ENCODE measurements at regions not wholly inside any gene's neighbourhood (a gene's known extent, or its start where the extent isn't known, plus 50 kb on each side); places are given as distances from the start of the nearest gene placed in this dataset.

GRCh38 chr13:90533866-90534265 is 813.6 kb upstream of the MIR17HG start:
- DNase-seq (ENCODE audit: low spot score) (no peak), ATAC-seq (no peak)
- Histone ChIP-seq H3K4me3 (no peak overlapping the region), H3K36me3 (ENCODE audit: insufficient read depth) (no peaks in the 10 kb centered on the region), H3K27me3 (ENCODE audit: insufficient read depth) (no peaks in the 10 kb centered on the region), H3K27ac (ENCODE audit: low read depth) (no peak overlapping the region), H3F3A (replicated peaks; ENCODE audit: low read depth) (no peaks in the 10 kb centered on the region), H2AFZ (no peak overlapping the region), H3K9me2 (ENCODE audit: insufficient read depth) (no peaks in the 10 kb centered on the region), H3K4me2 (no peak overlapping the region), H3K79me2 (replicated peaks; ENCODE audit: insufficient read depth) (no peaks in the 10 kb centered on the region), H4K20me1 (replicated peaks; ENCODE audit: insufficient read depth) (no peaks in the 10 kb centered on the region), H3K4me1 (ENCODE audit: insufficient read depth) (no peaks in the 10 kb centered on the region)
- Mint-ChIP-seq H3K27me3 (ENCODE audit: insufficient read depth, low read depth, poor library complexity) (no peaks in the 10 kb centered on the region), H3K36me3 (ENCODE audit: low read depth) (no peaks in the 10 kb centered on the region), H3K9me3 (peaks cover 3% of the 10 kb centered on the region; the same call in 1 of the 3 replicates), H3K27ac (no peak overlapping the region), H3K4me1 (no peaks in the 10 kb centered on the region), H3K4me3 (no peak overlapping the region)
- TF ChIP-seq ZNF331 (CRISPR knock-in tag; IDR thresholded peaks at IDR 0.05; ENCODE audit: low read depth): no peak
- no peak for TF ChIP-seq NANOG (IDR thresholded peaks at IDR 0.05; ENCODE audit: borderline replicate concordance)
- no peak for TF ChIP-seq JUNB (IDR thresholded peaks at IDR 0.05; ENCODE audit: unreplicated experiment)
- TF ChIP-seq POLR2AphosphoS5 (IDR thresholded peaks at IDR 0.05; ENCODE audit: low read depth): no peak
- TF ChIP-seq CREB1 (CRISPR knock-in tag; IDR thresholded peaks at IDR 0.05; ENCODE audit: low read depth): no peak
- TF ChIP-seq ZNF462 (CRISPR knock-in tag; IDR thresholded peaks at IDR 0.05): no peak
- no peak for TF ChIP-seq ETS1 (IDR thresholded peaks at IDR 0.05)
- no peak for TF ChIP-seq REST (IDR thresholded peaks at IDR 0.05; ENCODE audit: unreplicated experiment)
- no peak for TF ChIP-seq STAT1 (IDR thresholded peaks at IDR 0.05; ENCODE audit: unreplicated experiment)
- TF ChIP-seq ZNF114 (CRISPR knock-in tag; IDR thresholded peaks at IDR 0.05): no peak
- TF ChIP-seq CTCF (conservative IDR thresholded peaks at IDR 0.05; ENCODE audit: low read depth in 2 of 2): no peak

Data from GM23338 (cell line).